HG03571 (cell line): ENCODE measurements at regions not wholly inside any gene's neighbourhood (a gene's known extent, or its start where the extent isn't known, plus 50 kb on each side); places are given as distances from the start of the nearest gene placed in this dataset.
"Not testable (repeated sequence)": the region's sequence is repeated elsewhere in the genome, so short reads cannot be mapped to it uniquely, and the experiment has no call there.

Experiments
- ATAC-seq: cut with Tn5 transposase; IDR thresholded peaks from one replicate; pipeline ENCODE4 v1.9.1; 2021; ENCODE audit not compliant: unreplicated experiment

DNA sequence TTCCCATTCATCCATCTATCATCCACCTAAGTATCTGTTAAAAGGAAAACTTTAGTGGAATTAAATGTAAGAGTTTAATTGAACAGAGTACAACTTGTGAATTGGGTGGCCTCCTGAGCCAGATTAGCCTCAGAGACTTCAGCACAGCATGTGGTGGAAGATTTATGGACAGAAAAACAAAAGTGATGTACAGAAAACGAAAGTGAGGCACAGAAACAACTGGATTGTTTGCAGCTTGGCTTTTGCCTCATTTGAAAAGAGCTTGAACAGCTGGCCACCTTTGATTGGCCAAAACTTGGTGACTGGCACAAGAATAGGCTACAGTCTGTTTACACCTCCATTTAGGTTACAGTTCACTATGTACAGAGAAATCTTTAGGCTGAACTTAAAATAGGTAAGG lies 1463.4 kb upstream of the CELF2 start:
- no peak for ATAC-seq

DNA sequence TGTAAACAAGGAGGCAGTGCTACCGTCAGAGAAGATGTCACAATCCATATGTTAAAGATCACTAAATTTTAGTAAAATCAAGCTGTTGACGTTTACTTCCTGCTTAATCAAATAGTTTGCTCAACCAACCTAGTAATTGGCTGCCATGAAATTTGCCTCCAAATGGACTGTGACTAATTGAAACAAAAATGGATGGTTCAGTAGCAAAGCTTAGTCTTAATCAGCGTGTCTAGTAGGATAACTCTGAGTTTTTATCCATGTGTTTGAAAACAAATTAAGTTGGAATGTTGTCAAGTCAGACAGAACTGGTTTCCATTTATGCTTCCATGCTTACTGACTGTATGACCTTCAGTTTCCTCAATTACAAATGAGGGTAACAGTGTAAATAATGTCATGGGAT lies 1456.7 kb upstream of the CELF2 start:
- no peak for ATAC-seq

DNA sequence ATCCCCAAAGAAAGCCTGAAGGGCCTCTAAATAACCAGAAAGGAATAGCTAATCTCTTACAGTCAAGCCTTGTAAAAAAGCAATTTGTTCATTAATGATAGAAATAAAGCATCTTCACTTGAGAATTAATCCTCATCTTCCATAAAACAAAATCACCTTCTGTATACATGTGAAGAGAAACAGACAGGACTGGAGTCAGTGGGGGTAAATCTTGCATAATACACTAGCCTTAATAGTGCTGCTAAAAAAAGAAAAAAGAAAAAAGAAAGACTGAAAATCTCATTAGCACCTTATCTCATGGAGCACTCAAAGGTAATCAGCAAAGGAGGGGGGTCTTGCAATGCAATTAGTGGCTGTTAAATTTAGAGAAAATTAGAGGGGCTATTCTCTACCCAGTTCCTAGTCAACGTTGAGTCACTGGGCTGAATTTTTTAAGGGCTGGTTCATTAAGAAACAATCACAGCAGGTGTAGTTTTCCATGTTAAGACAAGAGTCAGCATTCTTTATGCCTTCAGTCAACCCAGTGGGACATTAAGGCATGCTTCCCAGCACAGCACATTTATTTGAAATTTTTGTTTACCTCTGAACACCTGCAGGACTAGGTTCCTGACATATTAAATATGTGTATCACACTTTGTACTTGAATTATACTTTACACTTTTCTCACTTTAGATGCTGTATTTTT lies 1455.7 kb upstream of the CELF2 start:
- ATAC-seq = no peak

DNA sequence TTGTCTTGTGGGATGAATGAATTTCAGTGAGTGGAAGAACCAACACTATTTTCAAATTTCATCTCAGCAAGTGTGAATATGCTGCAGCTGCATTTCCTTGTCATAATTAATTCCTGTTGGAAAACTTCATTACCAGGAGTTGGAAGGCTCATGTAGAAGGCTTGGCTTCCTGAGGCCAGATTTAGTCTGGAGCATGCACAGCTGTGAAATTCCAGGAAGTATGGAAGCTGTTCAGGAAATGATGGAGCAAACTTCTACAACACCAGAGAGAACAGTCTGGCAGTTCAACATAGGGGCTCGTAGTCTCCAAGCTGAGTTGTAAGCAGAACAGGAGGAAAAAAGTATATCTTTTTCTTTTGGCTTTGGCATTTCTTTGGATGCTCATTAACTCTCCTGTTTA lies 1439.9 kb upstream of the CELF2 start:
- no peak for ATAC-seq

DNA sequence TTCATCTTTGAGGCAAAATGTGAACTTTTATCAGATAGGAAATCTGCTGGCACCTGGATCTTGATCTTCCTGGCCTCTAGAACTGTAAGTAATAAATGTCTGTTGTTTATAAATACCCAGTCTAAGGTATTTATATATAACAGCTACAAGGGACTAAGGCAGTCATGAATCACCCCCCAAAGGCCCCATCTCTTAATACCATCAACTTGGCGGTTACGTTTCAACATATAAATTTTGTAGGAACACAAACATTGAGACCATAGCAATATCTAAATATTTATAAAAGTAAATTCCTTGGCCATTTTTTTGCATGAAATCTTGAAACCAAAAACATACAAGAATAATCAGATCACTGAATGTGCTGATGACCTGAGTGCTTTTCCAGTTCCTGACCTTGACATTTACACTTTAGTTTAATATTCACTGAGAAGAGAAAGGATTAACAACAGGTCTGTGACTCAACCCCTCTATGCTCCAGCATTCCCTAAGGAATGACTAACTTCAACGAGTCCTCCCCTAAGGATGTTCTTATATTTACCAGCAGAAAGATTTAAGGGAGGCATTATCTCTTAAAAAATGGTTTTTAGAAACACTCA lies 1438.5 kb upstream of the CELF2 start:
- ATAC-seq = no peak

DNA sequence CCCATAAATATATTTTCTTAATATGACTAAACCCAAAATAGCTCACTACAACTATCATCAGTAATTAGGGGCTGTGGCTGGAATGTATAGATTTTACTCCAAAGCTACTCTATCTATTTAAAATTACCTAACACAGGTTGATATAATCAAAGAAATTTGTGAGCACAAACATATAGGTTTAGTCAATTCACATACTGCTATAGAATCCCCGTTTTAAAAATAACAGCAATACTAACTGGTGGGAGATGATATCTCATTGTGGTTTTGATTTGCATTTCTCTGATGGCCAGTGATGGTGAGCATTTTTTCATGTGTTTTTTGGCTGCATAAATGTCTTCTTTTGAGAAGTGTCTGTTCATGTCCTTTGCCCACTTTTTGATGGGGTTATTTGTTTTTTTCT lies 1434.9 kb upstream of the CELF2 start:
- not testable (repeated sequence) for ATAC-seq

DNA sequence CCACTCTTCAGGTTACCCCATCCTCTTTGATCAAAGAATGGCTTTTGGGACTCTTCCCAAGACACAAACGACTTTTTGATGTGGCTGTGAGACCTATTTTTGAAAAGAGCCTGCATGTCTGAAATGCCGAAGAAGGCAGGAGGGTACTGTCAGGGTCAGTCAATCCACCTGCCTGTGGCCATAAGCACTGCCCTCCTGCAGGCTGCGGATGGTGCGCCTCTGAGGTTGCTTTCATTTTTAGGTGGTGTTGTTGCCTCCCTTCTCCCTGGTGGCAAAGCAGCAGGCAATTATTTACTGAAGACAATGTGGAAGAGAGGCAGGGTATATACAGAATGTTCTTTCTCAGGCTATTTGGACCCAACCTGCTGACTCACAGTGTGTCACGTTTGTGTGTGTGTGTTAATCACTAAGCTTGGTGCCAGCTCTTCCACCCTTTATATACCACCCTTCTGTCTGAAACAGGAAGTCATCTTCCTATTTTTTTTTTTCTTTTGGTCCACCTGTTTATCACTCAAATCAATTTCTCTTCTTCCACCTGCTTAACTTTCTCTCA lies 1421.2 kb upstream of the CELF2 start:
- ATAC-seq = no peak

DNA sequence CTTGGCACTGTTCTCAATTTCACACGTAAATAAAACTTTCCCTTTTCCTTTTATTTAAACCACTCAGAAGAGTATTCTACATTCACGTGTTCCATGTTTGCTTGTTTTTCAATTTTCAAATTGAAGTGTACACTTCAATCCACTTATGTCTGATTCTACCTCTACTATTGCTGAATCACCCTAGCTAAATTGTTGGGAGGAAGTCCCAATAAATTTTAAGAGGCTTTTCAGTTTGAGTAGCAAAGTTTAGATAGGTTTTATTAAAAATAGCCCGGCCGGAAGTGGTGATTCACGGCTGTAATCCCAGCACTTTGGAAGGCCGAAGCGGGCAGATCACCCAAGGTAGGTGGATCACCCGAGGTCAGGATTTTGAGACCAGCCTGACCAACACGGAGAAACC lies 1414.7 kb upstream of the CELF2 start:
- no peak for ATAC-seq

DNA sequence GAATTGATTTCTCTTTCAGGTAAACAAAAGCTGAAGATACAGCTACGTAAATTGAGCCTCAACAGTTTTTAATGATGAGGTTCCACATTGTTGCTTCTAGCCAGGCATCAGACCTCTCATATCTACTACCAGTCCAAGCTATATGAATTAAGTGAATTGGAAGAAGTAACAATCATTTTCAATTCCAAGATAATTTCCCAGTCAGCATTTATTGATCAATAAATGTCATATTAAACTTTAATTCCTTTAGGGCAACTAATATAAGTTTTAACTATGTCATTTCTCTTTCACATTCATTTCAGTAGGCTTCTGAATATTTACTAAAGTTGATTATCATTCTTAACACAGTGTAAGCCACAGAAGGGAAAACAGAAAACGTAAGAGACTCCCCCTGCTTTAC lies 1413.7 kb upstream of the CELF2 start:
- no peak for ATAC-seq

DNA sequence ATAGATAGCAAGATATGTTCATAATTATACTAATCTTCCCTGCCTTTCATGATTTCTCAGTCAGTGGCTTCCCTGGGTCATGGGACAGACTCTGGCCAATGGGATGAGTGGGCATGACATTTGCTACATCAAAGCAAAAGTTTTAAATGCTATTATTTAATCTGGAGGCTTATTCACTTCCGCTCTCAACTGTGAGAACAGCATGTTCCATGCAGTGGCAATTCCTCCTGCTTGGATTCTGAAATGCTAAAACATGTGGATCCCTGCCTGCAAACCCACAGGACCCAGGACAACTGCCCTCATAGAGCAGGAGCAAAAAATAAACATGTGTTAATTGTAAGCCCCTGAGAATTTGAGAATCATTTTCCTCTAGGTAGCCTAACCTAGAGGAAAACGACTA lies 1412.4 kb upstream of the CELF2 start:
- no peak for ATAC-seq

DNA sequence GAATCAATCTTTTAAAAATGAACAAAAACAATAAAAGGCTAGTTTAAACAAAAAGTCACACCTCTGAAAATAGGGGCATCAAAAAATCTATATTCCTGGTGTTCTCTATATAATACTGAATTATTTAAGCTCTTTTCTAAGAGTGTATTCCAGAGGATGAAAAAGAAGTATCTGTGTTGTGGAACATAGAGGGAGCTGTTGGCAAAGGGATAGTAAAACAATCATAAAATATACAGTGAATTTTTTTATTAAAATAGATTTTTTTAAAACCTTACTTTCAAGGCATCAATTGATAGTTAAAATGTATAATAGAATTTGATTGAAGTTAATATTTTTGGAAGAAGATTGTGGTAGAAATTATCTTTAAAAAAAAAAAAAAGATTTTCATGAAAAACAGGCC lies 1409.1 kb upstream of the CELF2 start:
- no peak for ATAC-seq

DNA sequence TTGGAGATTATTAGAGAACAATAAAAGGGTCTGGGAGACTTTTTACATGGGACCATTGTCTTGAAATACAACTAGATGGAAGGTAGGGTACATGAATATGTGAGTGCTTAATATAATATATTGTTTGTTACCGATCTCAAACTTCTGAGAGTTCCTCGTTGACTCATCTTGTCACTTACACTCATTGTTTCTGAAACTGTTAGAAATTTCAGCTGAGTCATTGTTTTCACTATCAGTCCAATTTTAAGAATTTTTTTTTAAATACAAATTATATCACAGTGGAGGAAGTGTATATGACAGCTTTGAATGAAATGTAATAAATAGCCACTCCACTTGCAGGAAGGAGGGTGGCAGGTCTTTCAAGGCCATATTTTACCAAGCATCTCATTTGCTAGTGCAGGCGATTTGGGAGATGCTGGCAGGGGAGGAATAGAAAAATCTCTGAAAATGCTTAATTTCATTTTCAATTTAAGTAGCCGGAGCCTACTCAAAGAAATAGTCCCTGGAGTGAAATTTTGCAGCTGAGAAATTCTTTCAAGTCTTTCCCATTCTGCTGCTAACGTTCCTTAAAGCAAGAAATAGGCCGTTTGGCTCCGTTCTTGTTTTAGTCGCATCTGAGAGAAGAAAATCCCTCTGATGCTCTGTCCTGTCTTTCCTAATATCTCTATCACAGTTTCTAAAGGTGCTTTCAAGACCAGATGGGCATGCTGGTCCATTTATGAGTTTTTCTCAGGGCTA lies 1404.2 kb upstream of the CELF2 start:
- ATAC-seq = peak; percentile 76

DNA sequence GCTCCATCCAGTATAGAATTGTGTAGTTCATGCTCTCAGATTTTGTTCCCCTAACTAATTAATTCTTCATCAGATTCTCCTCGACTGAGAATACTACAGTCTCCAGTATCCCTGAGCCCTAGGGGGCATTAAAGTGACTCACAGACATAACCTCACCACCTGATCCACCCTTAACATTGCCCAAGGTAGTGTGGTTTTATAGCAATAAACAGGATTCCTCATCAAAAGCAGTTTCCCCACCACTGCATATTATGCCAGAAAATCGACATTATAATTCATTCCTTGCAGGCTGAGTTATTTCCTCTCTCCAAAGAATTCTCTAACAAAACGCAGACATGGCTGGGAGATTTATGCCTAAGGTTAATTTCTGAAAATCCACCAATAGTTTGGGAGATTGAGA lies 1402.5 kb upstream of the CELF2 start:
- no peak for ATAC-seq

DNA sequence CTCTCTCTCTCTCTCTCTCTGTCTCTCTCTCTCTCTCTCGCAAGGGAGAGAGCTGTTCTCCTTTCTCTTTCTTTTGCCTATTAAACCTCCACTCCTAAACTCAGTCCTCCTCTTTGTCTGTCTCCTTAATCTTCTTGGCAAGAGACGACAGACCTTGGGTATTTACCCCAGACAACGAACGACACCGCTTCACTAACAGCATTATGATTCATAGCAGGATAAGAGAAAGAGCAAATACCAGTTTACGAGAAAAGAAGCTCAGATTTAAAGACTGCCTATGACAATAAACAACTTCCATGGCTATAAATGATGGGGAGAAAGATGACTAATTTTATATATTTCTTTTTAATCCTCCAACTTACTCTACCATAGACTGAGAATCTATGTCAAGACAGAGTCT lies 1396.5 kb upstream of the CELF2 start:
- no peak for ATAC-seq

DNA sequence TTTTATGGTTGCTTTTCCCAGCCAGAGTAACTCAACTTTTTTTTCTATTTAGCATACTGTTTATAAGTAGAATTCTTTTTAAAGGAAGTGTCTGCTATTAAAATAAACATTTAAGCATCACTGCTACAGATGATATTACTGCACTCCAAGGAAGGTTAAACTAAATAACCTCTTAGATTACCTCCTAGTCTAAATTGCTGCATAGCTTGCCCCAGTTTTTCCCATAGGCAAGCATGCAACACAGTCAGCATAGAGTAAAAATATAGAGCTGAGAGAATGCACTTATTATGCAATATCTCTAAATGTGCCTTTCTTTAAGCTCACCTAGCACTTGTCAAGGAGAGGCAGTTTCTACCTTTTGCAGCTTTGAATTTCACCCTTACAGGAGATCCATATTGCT lies 1392.4 kb upstream of the CELF2 start:
- no peak for ATAC-seq

DNA sequence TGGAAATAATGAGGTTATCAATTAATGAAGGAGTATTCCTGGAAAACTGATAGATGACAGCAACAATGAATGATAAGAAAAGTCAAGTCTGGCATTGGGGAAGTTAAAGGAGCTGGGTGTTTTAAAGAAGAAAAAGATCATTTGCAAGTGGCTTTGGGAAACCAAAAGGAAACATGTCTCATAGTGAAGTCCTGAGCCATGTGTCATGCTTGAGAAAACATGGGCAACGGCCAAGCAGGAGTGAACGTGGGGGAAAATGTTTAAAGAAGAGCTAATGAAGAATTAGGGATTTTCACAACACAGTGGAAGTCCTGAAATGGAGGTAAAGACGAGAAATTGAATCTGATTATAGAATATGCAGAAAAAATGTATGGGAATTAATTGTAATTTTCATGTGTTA lies 1383.2 kb upstream of the CELF2 start:
- ATAC-seq = no peak

DNA sequence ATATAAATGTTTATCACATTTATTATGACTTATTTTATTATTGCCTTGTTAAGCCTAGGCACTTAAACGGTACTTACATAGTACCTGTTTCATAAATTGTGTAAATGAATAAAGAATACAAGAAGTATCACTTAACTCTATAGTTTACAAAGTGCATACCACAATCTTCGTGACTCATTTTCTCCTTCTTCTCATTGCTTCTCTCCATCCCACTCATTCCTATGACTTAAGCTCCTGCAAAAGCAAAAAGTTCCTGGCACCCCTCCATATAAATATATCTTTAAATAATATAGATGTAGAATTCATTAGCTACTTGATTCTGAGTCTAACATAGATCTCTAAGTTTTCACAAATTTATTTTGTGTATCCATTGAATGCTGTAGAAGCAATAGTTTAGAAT lies 1382.0 kb upstream of the CELF2 start:
- ATAC-seq = no peak

DNA sequence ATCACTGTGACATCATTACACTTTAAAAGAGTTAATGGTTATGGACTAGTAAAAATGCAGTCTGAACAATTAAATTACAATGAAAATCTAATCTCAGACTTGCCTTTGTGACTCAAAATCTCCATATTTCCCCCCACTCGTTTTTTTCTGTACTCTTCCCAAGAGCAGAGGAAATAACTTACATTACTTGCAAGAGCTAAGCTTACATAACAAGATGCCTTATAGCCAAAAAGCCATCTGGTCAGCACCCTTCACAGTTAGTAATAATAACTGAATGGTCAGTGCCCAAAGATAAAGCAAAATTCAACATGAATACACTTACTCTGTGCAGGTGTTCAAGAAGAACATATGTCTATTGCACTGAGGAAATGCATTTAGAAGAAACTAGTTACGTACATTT lies 1381.5 kb upstream of the CELF2 start:
- ATAC-seq = no peak

DNA sequence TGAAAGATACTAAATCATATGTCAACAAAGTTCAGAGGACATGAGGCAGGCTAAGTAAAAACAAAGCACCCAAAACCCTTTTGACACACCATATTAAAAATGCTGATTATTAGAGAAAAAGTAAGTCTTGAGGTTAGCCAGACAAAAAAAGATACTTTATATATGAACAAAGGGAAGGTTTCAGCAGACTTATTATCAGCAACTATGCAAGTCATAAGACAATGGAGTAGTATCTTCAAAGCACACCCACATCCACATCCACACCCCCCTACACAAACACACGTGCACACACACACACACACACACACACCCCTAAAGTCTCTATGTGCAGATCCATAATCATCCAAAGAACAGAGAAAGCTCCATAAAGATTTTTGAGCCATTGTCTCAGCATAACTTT lies 1373.9 kb upstream of the CELF2 start:
- ATAC-seq = no peak

DNA sequence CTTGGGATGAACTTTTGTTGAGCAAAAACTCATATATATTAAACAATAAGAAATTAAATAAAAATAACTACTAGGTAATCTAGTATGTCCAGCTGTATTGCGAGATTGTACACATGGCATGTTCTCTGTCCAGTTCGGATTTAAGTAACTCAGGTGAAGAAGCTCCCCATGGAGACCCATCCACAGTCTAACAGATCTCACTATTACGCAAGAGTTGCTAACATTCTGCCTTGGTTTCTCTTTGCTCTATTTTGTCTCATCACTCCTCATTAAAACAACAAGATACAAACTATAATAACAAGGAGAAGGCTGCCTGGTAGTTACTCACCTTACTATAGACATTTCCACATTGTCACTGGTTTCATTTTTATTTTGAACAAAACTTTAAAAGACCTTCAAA lies 1372.3 kb upstream of the CELF2 start:
- ATAC-seq = no peak

DNA sequence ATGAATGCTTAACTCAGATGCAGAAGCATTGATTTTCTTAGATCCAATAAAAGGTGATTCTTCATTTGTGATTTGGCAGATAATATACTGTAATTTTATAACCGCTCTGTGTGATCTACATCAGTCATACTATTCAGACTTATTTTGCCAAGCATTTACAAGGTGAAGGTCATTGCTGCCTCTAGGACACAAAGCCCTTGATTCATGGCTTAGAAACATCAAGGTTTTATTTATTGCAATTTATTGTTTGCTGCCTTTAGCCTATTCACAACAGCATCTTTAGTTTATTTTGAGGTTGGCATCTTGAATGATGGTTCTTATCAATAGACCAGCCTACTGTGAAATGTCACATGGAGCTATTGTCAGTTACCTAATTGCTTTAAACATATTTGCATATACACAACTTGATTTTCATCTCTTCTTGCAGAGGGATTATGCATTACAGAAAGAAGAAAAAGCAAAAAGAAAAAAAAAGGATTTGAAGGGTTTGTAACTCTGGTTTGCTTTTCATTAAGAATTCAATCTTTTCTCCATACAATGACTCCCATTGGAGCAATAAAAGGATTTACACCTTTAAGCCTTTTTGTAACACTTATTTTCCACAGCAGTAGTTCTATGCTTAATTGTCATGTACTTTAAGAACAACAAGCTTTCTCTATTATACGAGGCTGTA lies 1371.6 kb upstream of the CELF2 start:
- ATAC-seq = no peak

DNA sequence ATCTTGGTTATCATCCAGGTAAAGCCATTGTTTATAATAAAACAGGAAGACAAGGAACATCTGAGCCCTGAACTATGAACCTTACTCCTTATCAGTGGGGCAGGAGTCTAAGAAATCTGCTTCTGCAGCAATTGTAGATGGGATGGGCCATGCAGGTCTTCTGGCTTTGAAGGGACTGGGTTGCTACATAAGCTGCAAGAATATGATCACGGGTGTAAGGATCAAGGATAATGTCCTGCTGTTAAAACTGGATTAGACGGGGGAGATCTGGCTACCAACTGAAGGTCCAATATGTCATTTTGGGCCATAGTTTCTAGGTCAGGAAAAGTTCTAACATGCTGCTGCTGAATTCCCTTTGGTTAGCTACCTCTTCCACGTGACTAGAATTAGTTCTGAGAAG lies 1363.4 kb upstream of the CELF2 start:
- ATAC-seq = no peak
